ENCODE measurements at regions not wholly inside any gene's neighbourhood (a gene's known extent, or its start where the extent isn't known, plus 50 kb on each side); places are given as distances from the start of the nearest gene placed in this dataset.
A peak's percentile ranks its signal among the peaks of the same experiment; 100 is the strongest.

DNA sequence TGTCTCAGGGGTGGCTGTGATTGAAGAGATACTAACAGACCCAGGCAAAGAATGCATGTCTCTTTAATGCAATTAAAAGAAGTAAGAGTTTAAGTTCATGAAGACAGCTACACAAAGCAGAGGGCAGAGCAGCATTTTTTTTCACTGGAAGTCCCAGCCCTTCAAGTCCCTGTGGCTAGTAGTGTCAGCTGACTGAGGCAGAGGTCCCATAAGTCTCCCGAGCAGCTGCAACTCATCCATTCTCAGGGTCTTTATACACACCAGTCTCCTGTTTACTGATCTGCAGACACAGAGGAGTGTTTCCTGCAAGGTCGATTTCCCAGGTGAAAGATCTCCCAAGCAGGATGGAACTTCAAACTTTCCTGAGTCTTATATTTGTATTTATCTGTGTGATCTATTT is 169.4 kb upstream of the GLRA1 start:
- Mint-ChIP-seq H3K27me3 (no peaks in the 10 kb centered on the region), H3K9me3 (no peaks in the 10 kb centered on the region), H3K4me1 (peaks cover 0 to 13% (median 4%) of the 10 kb centered on the region in 4 donors), H3K27ac (no peak overlapping the region), H3K36me3 (no peaks in the 10 kb centered on the region), H3K4me3 (no peak overlapping the region)
- H3K4me3 ChIP-seq (ENCODE audit: low read depth, low read length) = no peak overlapping the region
- no peaks in the 10 kb centered on the region for H3K36me3 ChIP-seq (ENCODE audit: control insufficient read depth, insufficient read depth, low read length)
- no peaks in the 10 kb centered on the region for H3K27me3 ChIP-seq (ENCODE audit: control insufficient read depth, insufficient read depth, low read length)
- H3K27ac ChIP-seq (ENCODE audit: insufficient read depth, low read length, poor library complexity, severe bottlenecking) = no peak overlapping the region
- no peak for ATAC-seq (ENCODE audit: low read depth in 2 of 2)
- no peak for DNase-seq
- H3K4me1 ChIP-seq (ENCODE audit: control insufficient read depth, insufficient read depth, low read length, poor library complexity, severe bottlenecking) = no peaks in the 10 kb centered on the region
- H3K9me3 ChIP-seq (ENCODE audit: control insufficient read depth in 2 of 2, low read length in 2 of 2) = no peaks in the 10 kb centered on the region

DNA sequence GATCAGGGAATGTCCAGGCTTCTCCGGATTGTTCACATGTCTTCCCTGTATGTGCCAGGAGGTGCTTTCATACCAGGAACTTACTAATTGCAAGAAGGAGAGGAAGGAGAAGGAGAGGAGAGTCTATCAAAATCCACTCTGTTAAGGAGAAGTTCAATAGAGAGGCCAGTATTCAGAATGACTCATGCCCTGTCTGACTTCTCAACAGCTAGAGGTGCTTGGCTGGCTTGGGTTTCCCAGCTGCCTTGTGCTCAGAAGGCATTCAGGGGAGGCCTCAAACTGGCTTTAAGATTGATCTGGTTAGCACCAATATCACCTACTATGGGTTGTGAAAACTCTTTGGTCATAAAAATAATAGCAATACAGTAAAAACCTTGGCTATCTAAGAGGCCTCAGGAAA is 167.9 kb upstream of the GLRA1 start:
- Mint-ChIP-seq H3K27ac (no peak overlapping the region), H3K36me3 (no peaks in the 10 kb centered on the region), H3K9me3 (no peaks in the 10 kb centered on the region), H3K27me3 (no peaks in the 10 kb centered on the region), H3K4me1 (peaks cover 0 to 13% (median 4%) of the 10 kb centered on the region in 4 donors), H3K4me3 (no peak overlapping the region)
- Histone ChIP-seq H3K4me1 (ENCODE audit: control insufficient read depth, insufficient read depth, low read length, poor library complexity, severe bottlenecking) (no peaks in the 10 kb centered on the region), H3K27me3 (ENCODE audit: control insufficient read depth, insufficient read depth, low read length) (no peaks in the 10 kb centered on the region), H3K36me3 (ENCODE audit: control insufficient read depth, insufficient read depth, low read length) (no peaks in the 10 kb centered on the region), H3K4me3 (ENCODE audit: low read depth, low read length) (no peak overlapping the region), H3K9me3 (ENCODE audit: control insufficient read depth in 2 of 2, low read length in 2 of 2) (no peaks in the 10 kb centered on the region), H3K27ac (ENCODE audit: insufficient read depth, low read length, poor library complexity, severe bottlenecking) (no peak overlapping the region)
- ATAC-seq (ENCODE audit: low read depth in 2 of 2) (no peak), DNase-seq (no peak)

DNA sequence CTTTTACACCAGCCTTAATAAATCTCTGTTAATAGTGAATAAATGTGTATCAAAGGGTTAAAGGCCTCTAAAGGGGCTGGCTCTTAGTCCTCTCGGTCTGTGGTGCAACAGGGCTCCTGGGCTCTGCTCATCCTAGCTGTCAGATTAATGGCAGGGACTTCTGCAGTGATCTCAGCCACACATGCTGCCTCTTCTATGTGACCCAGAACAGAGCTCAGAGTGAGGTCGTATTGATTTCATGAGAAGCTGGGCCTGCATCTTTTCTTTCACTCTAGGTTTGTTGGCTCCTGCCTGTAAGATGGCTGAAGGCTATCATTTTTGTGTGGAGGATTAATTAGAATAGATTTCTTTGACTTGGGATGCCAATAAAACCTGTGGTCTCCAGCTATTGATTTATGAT is 165.0 kb upstream of the GLRA1 start:
- H3K27ac ChIP-seq (ENCODE audit: insufficient read depth, low read length, poor library complexity, severe bottlenecking) = no peak overlapping the region
- Mint-ChIP-seq H3K27ac (no peak overlapping the region), H3K27me3 (no peaks in the 10 kb centered on the region), H3K9me3 (no peaks in the 10 kb centered on the region), H3K4me1 (peaks cover 0 to 5% (median 2%) of the 10 kb centered on the region in 4 donors), H3K36me3 (no peaks in the 10 kb centered on the region), H3K4me3 (no peak overlapping the region)
- no peaks in the 10 kb centered on the region for H3K9me3 ChIP-seq (ENCODE audit: control insufficient read depth in 2 of 2, low read length in 2 of 2)
- H3K36me3 ChIP-seq (ENCODE audit: control insufficient read depth, insufficient read depth, low read length) = no peaks in the 10 kb centered on the region
- DNase-seq (no peak), ATAC-seq (ENCODE audit: low read depth in 2 of 2) (no peak)
- no peaks in the 10 kb centered on the region for H3K27me3 ChIP-seq (ENCODE audit: control insufficient read depth, insufficient read depth, low read length)
- H3K4me1 ChIP-seq (ENCODE audit: control insufficient read depth, insufficient read depth, low read length, poor library complexity, severe bottlenecking) = no peaks in the 10 kb centered on the region
- no peak overlapping the region for H3K4me3 ChIP-seq (ENCODE audit: low read depth, low read length)

DNA sequence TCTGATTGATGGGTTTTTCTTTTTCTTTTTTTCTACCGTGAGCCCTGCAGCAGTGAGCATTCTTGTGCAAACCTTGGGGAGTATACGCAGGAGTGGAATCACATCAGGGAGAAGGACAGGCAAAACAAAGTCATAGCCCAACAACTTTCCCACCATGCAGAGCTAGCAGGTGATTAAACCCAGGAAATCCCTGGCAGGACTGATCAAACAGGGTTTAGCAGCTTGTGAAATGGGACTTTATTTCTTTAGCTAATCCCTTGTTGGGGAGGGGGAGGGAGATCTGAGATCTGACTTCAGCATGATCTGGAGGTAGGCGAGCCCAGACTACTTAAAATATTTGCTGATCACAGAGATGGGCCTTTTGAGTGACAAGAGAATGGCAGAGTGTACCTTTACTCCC is 162.0 kb upstream of the GLRA1 start:
- Histone ChIP-seq H3K36me3 (ENCODE audit: control insufficient read depth, insufficient read depth, low read length) (no peaks in the 10 kb centered on the region), H3K27ac (ENCODE audit: insufficient read depth, low read length, poor library complexity, severe bottlenecking) (no peak overlapping the region), H3K4me1 (ENCODE audit: control insufficient read depth, insufficient read depth, low read length, poor library complexity, severe bottlenecking) (no peaks in the 10 kb centered on the region), H3K9me3 (ENCODE audit: control insufficient read depth in 2 of 2, low read length in 2 of 2) (no peaks in the 10 kb centered on the region), H3K27me3 (ENCODE audit: control insufficient read depth, insufficient read depth, low read length) (no peaks in the 10 kb centered on the region), H3K4me3 (ENCODE audit: low read depth, low read length) (no peak overlapping the region)
- H3K4me1 Mint-ChIP-seq = peaks cover 0 to 5% (median 2%) of the 10 kb centered on the region in 4 donors
- DNase-seq = no peak
- H3K9me3 Mint-ChIP-seq = no peaks in the 10 kb centered on the region
- no peaks in the 10 kb centered on the region for H3K36me3 Mint-ChIP-seq
- no peak for ATAC-seq (ENCODE audit: low read depth in 2 of 2)
- peak overlapping the region in 1 of 3 donors; percentile 15 for H3K27ac Mint-ChIP-seq
- H3K4me3 Mint-ChIP-seq = no peak overlapping the region
- H3K27me3 Mint-ChIP-seq = no peaks in the 10 kb centered on the region

DNA sequence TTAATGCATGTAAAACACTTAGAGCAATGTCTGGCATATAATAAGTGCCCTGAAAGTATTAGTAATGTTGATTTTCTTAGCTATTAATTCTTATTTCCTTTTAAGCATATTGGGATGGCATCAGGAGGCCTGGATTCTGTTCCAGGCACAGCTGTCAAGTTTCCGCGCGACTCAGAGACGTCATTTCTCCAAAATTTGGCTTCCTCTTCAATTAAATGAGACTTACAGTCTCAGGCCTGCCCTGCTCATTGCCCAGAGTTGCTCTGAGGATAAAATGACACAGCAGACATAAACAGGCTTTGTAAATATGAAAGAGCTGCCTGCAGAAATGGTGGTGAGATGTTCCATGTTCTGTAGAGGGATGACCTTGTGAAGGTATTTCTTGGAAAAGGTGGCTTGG is 159.8 kb upstream of the GLRA1 start:
- no peaks in the 10 kb centered on the region for H3K9me3 Mint-ChIP-seq
- H3K9me3 ChIP-seq (ENCODE audit: control insufficient read depth in 2 of 2, low read length in 2 of 2) = no peaks in the 10 kb centered on the region
- no peak overlapping the region for H3K27ac ChIP-seq (ENCODE audit: insufficient read depth, low read length, poor library complexity, severe bottlenecking)
- H3K4me1 Mint-ChIP-seq = peaks cover 0 to 1% (median 0%) of the 10 kb centered on the region in 4 donors
- no peaks in the 10 kb centered on the region for H3K27me3 Mint-ChIP-seq
- H3K36me3 ChIP-seq (ENCODE audit: control insufficient read depth, insufficient read depth, low read length) = no peaks in the 10 kb centered on the region
- H3K4me1 ChIP-seq (ENCODE audit: control insufficient read depth, insufficient read depth, low read length, poor library complexity, severe bottlenecking) = no peaks in the 10 kb centered on the region
- ATAC-seq (ENCODE audit: low read depth in 2 of 2) (no peak), DNase-seq (no peak)
- no peak overlapping the region for H3K4me3 Mint-ChIP-seq
- no peak overlapping the region for H3K27ac Mint-ChIP-seq
- H3K27me3 ChIP-seq (ENCODE audit: control insufficient read depth, insufficient read depth, low read length) = no peaks in the 10 kb centered on the region
- H3K4me3 ChIP-seq (ENCODE audit: low read depth, low read length) = no peak overlapping the region
- no peaks in the 10 kb centered on the region for H3K36me3 Mint-ChIP-seq

DNA sequence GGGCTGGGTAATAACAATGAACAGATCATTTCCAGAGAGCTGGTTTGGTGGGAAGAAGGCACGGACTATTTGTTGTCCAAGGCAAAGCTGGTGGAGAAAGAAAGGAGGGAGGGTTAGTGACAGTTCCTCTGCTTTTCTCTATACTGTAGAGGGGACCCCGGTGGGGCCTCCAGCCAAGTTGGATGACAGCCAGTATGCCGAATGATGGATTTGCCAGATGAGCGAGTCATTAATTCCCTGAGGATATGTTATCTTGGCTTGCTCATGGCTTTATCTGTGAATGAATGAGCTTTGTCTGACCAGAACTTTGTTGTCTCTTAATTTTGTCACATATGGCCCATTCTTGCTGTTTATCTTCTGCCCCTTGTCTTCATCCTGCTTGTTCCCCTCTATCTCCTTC is 158.6 kb upstream of the GLRA1 start:
- no peak overlapping the region for H3K4me3 Mint-ChIP-seq
- H3K9me3 ChIP-seq (ENCODE audit: control insufficient read depth in 2 of 2, low read length in 2 of 2) = no peaks in the 10 kb centered on the region
- no peaks in the 10 kb centered on the region for H3K27me3 ChIP-seq (ENCODE audit: control insufficient read depth, insufficient read depth, low read length)
- H3K4me1 Mint-ChIP-seq = peaks cover 0 to 1% (median 0%) of the 10 kb centered on the region in 4 donors
- no peaks in the 10 kb centered on the region for H3K4me1 ChIP-seq (ENCODE audit: control insufficient read depth, insufficient read depth, low read length, poor library complexity, severe bottlenecking)
- H3K36me3 ChIP-seq (ENCODE audit: control insufficient read depth, insufficient read depth, low read length) = no peaks in the 10 kb centered on the region
- no peaks in the 10 kb centered on the region for H3K9me3 Mint-ChIP-seq
- H3K27ac ChIP-seq (ENCODE audit: insufficient read depth, low read length, poor library complexity, severe bottlenecking) = no peak overlapping the region
- ATAC-seq (ENCODE audit: low read depth in 2 of 2) (no peak), DNase-seq (no peak)
- no peaks in the 10 kb centered on the region for H3K36me3 Mint-ChIP-seq
- no peaks in the 10 kb centered on the region for H3K27me3 Mint-ChIP-seq
- no peak overlapping the region for H3K27ac Mint-ChIP-seq
- no peak overlapping the region for H3K4me3 ChIP-seq (ENCODE audit: low read depth, low read length)

DNA sequence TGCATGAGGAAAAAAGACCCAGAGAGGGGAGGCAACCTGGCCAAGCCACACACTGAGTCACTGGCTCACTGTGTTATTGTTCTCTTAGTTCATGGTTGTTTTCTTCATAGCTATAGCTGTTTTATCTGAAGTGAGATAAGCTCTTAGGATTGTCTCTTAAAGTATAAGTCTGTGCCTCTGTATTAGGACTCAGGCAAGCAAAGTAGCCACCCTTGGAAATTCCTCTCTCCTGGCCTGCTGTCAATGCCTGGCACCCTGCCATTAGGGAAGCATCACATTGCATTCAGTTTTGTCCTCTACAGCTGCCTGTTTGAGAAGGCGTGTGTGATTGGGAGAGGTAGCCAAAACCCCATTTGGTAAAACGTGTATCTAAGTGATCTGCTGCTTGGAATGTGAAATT is 147.4 kb upstream of the GLRA1 start:
- H3K4me1 Mint-ChIP-seq = peaks cover 0 to 6% (median 1%) of the 10 kb centered on the region in 4 donors
- no peaks in the 10 kb centered on the region for H3K27me3 Mint-ChIP-seq
- H3K9me3 ChIP-seq (ENCODE audit: control insufficient read depth in 2 of 2, low read length in 2 of 2) = no peaks in the 10 kb centered on the region
- no peaks in the 10 kb centered on the region for H3K36me3 Mint-ChIP-seq
- no peak for ATAC-seq (ENCODE audit: low read depth in 2 of 2)
- DNase-seq = no peak
- H3K27ac ChIP-seq (ENCODE audit: insufficient read depth, low read length, poor library complexity, severe bottlenecking) = no peak overlapping the region
- no peak overlapping the region for H3K4me3 ChIP-seq (ENCODE audit: low read depth, low read length)
- no peaks in the 10 kb centered on the region for H3K4me1 ChIP-seq (ENCODE audit: control insufficient read depth, insufficient read depth, low read length, poor library complexity, severe bottlenecking)
- peaks cover 0 to 5% (median 0%) of the 10 kb centered on the region in 7 donors for H3K9me3 Mint-ChIP-seq
- H3K36me3 ChIP-seq (ENCODE audit: control insufficient read depth, insufficient read depth, low read length) = no peaks in the 10 kb centered on the region
- H3K27ac Mint-ChIP-seq = no peak overlapping the region
- peaks cover 1% of the 10 kb centered on the region for H3K27me3 ChIP-seq (ENCODE audit: control insufficient read depth, insufficient read depth, low read length)
- H3K4me3 Mint-ChIP-seq = no peak overlapping the region

DNA sequence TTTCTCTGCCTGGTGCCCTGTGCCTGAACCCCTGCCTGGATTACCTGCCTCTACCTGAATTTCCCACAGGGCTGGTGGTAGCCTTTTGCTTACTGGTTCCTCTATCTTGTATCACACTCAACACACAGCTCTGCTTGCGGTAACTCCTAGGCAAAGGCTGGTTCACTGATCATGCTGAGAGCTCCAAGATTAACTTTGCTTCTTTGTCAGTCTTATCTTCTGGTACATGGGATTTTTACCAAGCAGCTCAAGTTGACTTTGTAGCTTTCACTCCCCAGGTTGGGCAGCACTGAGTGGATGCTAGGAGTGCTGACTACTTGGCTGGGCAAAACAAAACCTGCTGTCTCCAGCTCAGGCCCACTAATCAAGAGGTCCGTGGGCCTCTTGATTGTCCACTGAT is 145.9 kb upstream of the GLRA1 start:
- no peaks in the 10 kb centered on the region for H3K4me1 ChIP-seq (ENCODE audit: control insufficient read depth, insufficient read depth, low read length, poor library complexity, severe bottlenecking)
- ATAC-seq (ENCODE audit: low read depth in 2 of 2) = no peak
- H3K27me3 Mint-ChIP-seq = no peaks in the 10 kb centered on the region
- no peak overlapping the region for H3K4me3 ChIP-seq (ENCODE audit: low read depth, low read length)
- no peaks in the 10 kb centered on the region for H3K9me3 ChIP-seq (ENCODE audit: control insufficient read depth in 2 of 2, low read length in 2 of 2)
- no peak for DNase-seq
- peaks cover 1% of the 10 kb centered on the region for H3K27me3 ChIP-seq (ENCODE audit: control insufficient read depth, insufficient read depth, low read length)
- no peaks in the 10 kb centered on the region for H3K36me3 Mint-ChIP-seq
- no peak overlapping the region for H3K27ac Mint-ChIP-seq
- H3K9me3 Mint-ChIP-seq = peaks cover 0 to 5% (median 0%) of the 10 kb centered on the region in 7 donors
- no peak overlapping the region for H3K27ac ChIP-seq (ENCODE audit: insufficient read depth, low read length, poor library complexity, severe bottlenecking)
- H3K4me1 Mint-ChIP-seq = peaks cover 0 to 6% (median 2%) of the 10 kb centered on the region in 4 donors
- no peak overlapping the region for H3K4me3 Mint-ChIP-seq
- H3K36me3 ChIP-seq (ENCODE audit: control insufficient read depth, insufficient read depth, low read length) = no peaks in the 10 kb centered on the region

Measured in CD4-positive, CD25-positive, alpha-beta regulatory T cell (primary cell).